SK-N-SH treated with all-trans-retinoic acid at 6 μM for 48 hours (cell line): ENCODE measurements at regions not wholly inside any gene's neighbourhood (a gene's known extent, or its start where the extent isn't known, plus 50 kb on each side); places are given as distances from the start of the nearest gene placed in this dataset.
"Not testable (repeated sequence)": the region's sequence is repeated elsewhere in the genome, so short reads cannot be mapped to it uniquely, and the experiment has no call there.

ENCODE experiments used
- CSDC2 ChIP-seq: fragments of 250-450 bp; sonication (Bioruptor Pico); IDR thresholded peaks from 2 replicates; pipeline ENCODE4 v1.5.0; 2020; ENCODE audit warnings: mild to moderate bottlenecking, moderate library complexity
- ISL1 ChIP-seq: fragments of 250-450 bp; sonication (Bioruptor Pico); IDR thresholded peaks from 2 replicates; pipeline ENCODE4 v2.1.2; 2022; ENCODE audit warnings: mild to moderate bottlenecking, moderate library complexity
- OSR1 ChIP-seq: fragments of 250-450 bp; sonication (Bioruptor Pico); IDR thresholded peaks from 2 replicates; pipeline ENCODE4 v1.8.0; 2022; ENCODE audit warnings: moderate library complexity, mild to moderate bottlenecking, inconsistent platforms
- RARB ChIP-seq: fragments of 250-450 bp; sonication (Bioruptor Pico); IDR thresholded peaks from 2 replicates; pipeline ENCODE4 v1.8.0; 2021; ENCODE audit warnings: mild to moderate bottlenecking, moderate library complexity
- ZFP30 ChIP-seq: fragments of 450-650 bp; formaldehyde crosslinking; IDR thresholded peaks from 2 replicates; pipeline ENCODE4 v1.5.0; 2022; ENCODE audit warnings: mild to moderate bottlenecking, moderate library complexity
- ZNF70 ChIP-seq: fragments of 450-650 bp; formaldehyde crosslinking; IDR thresholded peaks from 2 replicates; pipeline ENCODE4 v1.5.0; 2020; ENCODE audit warnings: mild to moderate bottlenecking, moderate library complexity
- ZNF8 ChIP-seq: fragments of 450-650 bp; formaldehyde crosslinking; IDR thresholded peaks from 2 replicates; pipeline ENCODE4 v1.5.0; 2020; ENCODE audit warnings: mild to moderate bottlenecking, moderate library complexity

DNA sequence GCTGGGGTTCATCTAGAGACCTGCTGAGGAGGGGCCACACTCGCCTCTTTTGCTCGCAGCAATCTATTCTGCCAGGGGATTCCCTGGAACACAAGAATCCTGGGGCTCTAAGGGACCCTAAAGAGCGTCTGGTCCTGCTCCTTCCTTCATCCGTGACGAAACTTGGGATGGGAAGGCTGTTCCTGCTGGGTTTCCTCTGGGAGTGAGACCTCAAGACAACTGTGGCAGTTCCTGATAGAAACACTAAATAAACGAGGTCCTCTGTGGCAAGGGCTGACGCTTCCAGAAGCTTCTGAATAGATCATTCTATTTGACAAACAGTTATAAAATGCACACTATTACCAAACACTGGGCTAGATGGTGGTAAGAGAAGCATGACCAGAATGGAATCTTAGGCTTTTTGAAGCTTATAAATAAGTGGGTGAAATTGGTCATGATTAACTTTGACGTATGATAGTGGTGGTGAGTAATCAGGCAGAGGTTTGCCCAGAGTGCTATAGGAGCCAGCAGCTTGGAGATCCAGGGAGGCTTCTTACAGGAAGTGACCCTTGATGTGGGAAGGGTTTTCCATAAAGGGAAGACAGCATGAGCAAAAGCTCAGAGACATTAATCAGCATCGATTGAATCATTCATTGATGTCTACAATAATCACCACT is 73.2 kb downstream of the PCMTD2 start:
- TF ChIP-seq OSR1 (CRISPR knock-in tag); ISL1 (CRISPR knock-in tag); RARB; CSDC2 (CRISPR knock-in tag); ZNF8; ZFP30 (CRISPR knock-in tag); ZNF70: not testable (repeated sequence)
